Parathyroid adenoma (tissue), 2 donors: ENCODE measurements at regions not wholly inside any gene's neighbourhood (a gene's known extent, or its start where the extent isn't known, plus 50 kb on each side); places are given as distances from the start of the nearest gene placed in this dataset.
"Not testable (repeated sequence)": the region's sequence is repeated elsewhere in the genome, so short reads cannot be mapped to it uniquely, and the experiment has no call there.

ENCODE experiments used
- H2AFZ ChIP-seq: fragments of 300-600 bp; sonication (generic); one replicate; pipeline ENCODE4 v1.7.0; 2017; ENCODE audit warnings: antibody characterized with exemption, mild to moderate bottlenecking
- H3K27ac ChIP-seq: fragments of 300-600 bp; sonication (generic); one replicate; pipeline ENCODE4 v1.7.0; 2017
- H3K27me3 ChIP-seq: fragments of 300-600 bp; sonication (generic); one replicate; pipeline ENCODE4 v1.7.0; 2017; ENCODE audit warnings: low read length; ENCODE audit not compliant: control insufficient read depth, insufficient read depth
- H3K36me3 ChIP-seq: fragments of 300-600 bp; sonication (generic); one replicate; pipeline ENCODE4 v1.7.0; 2017; ENCODE audit warnings: low read length; ENCODE audit not compliant: control insufficient read depth, insufficient read depth
- H3K4me1 ChIP-seq: fragments of 300-600 bp; sonication (generic); one replicate; pipeline ENCODE4 v1.7.0; 2017; ENCODE audit warnings: control low read depth
- H3K4me2 ChIP-seq: fragments of 300-600 bp; sonication (generic); one replicate; pipeline ENCODE4 v1.7.0; 2017; ENCODE audit warnings: low read length
- H3K4me3 ChIP-seq: fragments of 300-600 bp; sonication (generic); one replicate; pipeline ENCODE4 v1.7.0; 2017; ENCODE audit warnings: low read depth, low read length
- H3K79me2 ChIP-seq: fragments of 300-600 bp; sonication (generic); one replicate; pipeline ENCODE4 v1.7.0; 2017; ENCODE audit warnings: control low read depth
- H3K9ac ChIP-seq: fragments of 300-600 bp; sonication (generic); one replicate; pipeline ENCODE4 v1.7.0; 2017; ENCODE audit warnings: mild to moderate bottlenecking
- H3K9me3 ChIP-seq: fragments of 300-600 bp; sonication (generic); one replicate; pipeline ENCODE4 v1.7.0; 2017; ENCODE audit warnings: low read length; ENCODE audit not compliant: control insufficient read depth
- CTCF ChIP-seq: fragments of 300-600 bp; sonication (generic); IDR thresholded peaks from one replicate; pipeline ENCODE4 v1.7.0; 2017; ENCODE audit warnings: antibody characterized with exemption, mild to moderate bottlenecking
- donor health status: primary hyperparathyroidism.

GRCh38 chr3:182028081-182028480 is 316.4 kb downstream of the SOX2 start:
- Histone ChIP-seq H3K27me3 (no peaks in the 10 kb centered on the region), H3K4me2 (no peak overlapping the region)
- TF ChIP-seq CTCF = no peak

GRCh38 chr3:182034231-182034630 is 322.5 kb downstream of the SOX2 start:
- not testable (repeated sequence) for H3K9me3 ChIP-seq, H3K4me2 ChIP-seq, H2AFZ ChIP-seq, H3K79me2 ChIP-seq, H3K4me1 ChIP-seq, H3K27ac ChIP-seq, H3K4me3 ChIP-seq, H3K36me3 ChIP-seq, H3K27me3 ChIP-seq, H3K9ac ChIP-seq

More at GRCh38 chr3:182028081-182028480, 316.4 kb downstream of the SOX2 start:
- H2AFZ ChIP-seq = no peak overlapping the region
- H3K4me1 ChIP-seq = no peaks in the 10 kb centered on the region
- no peak overlapping the region for H3K27ac ChIP-seq
- no peaks in the 10 kb centered on the region for H3K79me2 ChIP-seq
- no peaks in the 10 kb centered on the region for H3K9me3 ChIP-seq
- no peak overlapping the region for H3K4me3 ChIP-seq
- no peaks in the 10 kb centered on the region for H3K36me3 ChIP-seq
- no peak overlapping the region for H3K9ac ChIP-seq

GRCh38 chr3:182035324-182035723 is 323.6 kb downstream of the SOX2 start:
- Histone ChIP-seq H3K9ac (no peak overlapping the region), H3K36me3 (no peaks in the 10 kb centered on the region), H2AFZ (no peak overlapping the region), H3K27ac (no peak overlapping the region), H3K27me3 (no peaks in the 10 kb centered on the region), H3K4me3 (no peak overlapping the region), H3K9me3 (no peaks in the 10 kb centered on the region), H3K4me2 (no peak overlapping the region), H3K4me1 (no peaks in the 10 kb centered on the region), H3K79me2 (no peaks in the 10 kb centered on the region)
- no peak for TF ChIP-seq CTCF

GRCh38 chr3:182036382-182036781 is 324.7 kb downstream of the SOX2 start:
- H3K4me1 ChIP-seq = no peaks in the 10 kb centered on the region
- H3K4me2 ChIP-seq = no peak overlapping the region
- H3K9me3 ChIP-seq = no peaks in the 10 kb centered on the region
- no peak overlapping the region for H3K9ac ChIP-seq
- no peaks in the 10 kb centered on the region for H3K79me2 ChIP-seq
- H3K36me3 ChIP-seq = no peaks in the 10 kb centered on the region
- no peak overlapping the region for H3K4me3 ChIP-seq
- H2AFZ ChIP-seq = no peak overlapping the region
- no peaks in the 10 kb centered on the region for H3K27me3 ChIP-seq
- TF ChIP-seq CTCF = no peak
- no peak overlapping the region for H3K27ac ChIP-seq

GRCh38 chr3:182041668-182042291 is 330.1 kb downstream of the SOX2 start:
- H3K36me3 ChIP-seq = no peaks in the 10 kb centered on the region
- H3K27ac ChIP-seq = no peak overlapping the region
- no peak overlapping the region for H2AFZ ChIP-seq
- H3K9ac ChIP-seq = no peak overlapping the region
- H3K4me3 ChIP-seq = no peak overlapping the region
- H3K27me3 ChIP-seq = no peaks in the 10 kb centered on the region
- no peaks in the 10 kb centered on the region for H3K9me3 ChIP-seq
- no peak overlapping the region for H3K4me2 ChIP-seq
- TF ChIP-seq CTCF = no peak
- no peaks in the 10 kb centered on the region for H3K79me2 ChIP-seq
- no peaks in the 10 kb centered on the region for H3K4me1 ChIP-seq
